GM12878 (cell line): ENCODE measurements at regions not wholly inside any gene's neighbourhood (a gene's known extent, or its start where the extent isn't known, plus 50 kb on each side); places are given as distances from the start of the nearest gene placed in this dataset.

Experiments
- ATAC-seq: fragments of 200-7000 bp; cut with Tn5 transposase; 3 replicates; pipeline ENCODE4 v1.9.1; 2020; ENCODE audit warnings: mild to moderate bottlenecking, moderate library complexity
- BruUV-seq: library from RNA; stranded (reverse); fragments of 400-500 nt; replicated peaks from 2 replicates; lab custom pipeline; 2021; lab: Mats Ljungman, UMichigan
- CTCF ChIA-PET: fragments of 300-600 bp; sonication (Branson Sonifier 250); formaldehyde crosslinking; extraction: SDS; loops from one replicate; lab custom pipeline; 2021; ENCODE audit warnings: inconsistent platforms; lab: Yijun Ruan, JAX
- POLR2A ChIA-PET: fragments of 350-600 bp; formaldehyde crosslinking; extraction: SDS; loops from one replicate; lab custom pipeline; 2021; ENCODE audit warnings: inconsistent platforms; lab: Charles Lee
- RAD21 ChIA-PET: fragments of 300-600 bp; sonication (Branson Sonifier 250); formaldehyde crosslinking; loops from one replicate; lab custom pipeline; 2023; ENCODE audit warnings: antibody characterized with exemption; ENCODE audit not compliant: unreplicated experiment; lab: Charles Lee
- SMC1A ChIA-PET: fragments of 300-600 bp; sonication (Branson Sonifier 250); formaldehyde crosslinking; loops from one replicate; lab custom pipeline; 2023; ENCODE audit not compliant: unreplicated experiment, uncharacterized antibody; lab: Charles Lee
- DNase-seq: peaks from one replicate; pipeline ENCODE4 v3.0.0-alpha.2; 2011; ENCODE audit warnings: low read depth, low spot score
- FAIRE-seq: peaks from 3 replicates; lab custom pipeline; 2011; peaks lifted over from hg19 to GRCh38; lab: Jason Lieb, UNC
- H2AFZ ChIP-seq: 2 replicates; pipeline ENCODE4 v1.6.0; 2011; ENCODE audit warnings: low read depth, low read length, control low read depth; ENCODE audit not compliant: control insufficient read depth
- H3K27ac ChIP-seq: 2 replicates; pipeline ENCODE4 v1.5.1; 2011; ENCODE audit warnings: control low read depth; ENCODE audit not compliant: control insufficient read depth, insufficient read depth
- H3K27me3 ChIP-seq, 2 experiments: replicated peaks in 1 of 2; 2 replicates each; pipeline versions ENCODE4 v1.6.0 to v1.6.1; 2011; ENCODE audit warnings: low read length in 1 of 2; ENCODE audit not compliant: control insufficient read depth in 2 of 2, insufficient read depth in 2 of 2
- H3K36me3 ChIP-seq, 2 experiments: 2 replicates each; pipeline ENCODE4 v1.5.1; 2011; ENCODE audit warnings: low read length in 1 of 2; ENCODE audit not compliant: control insufficient read depth in 2 of 2, insufficient read depth in 2 of 2
- H3K4me1 ChIP-seq: 2 replicates; pipeline ENCODE4 v1.6.1; 2011; ENCODE audit warnings: mild to moderate bottlenecking, low read length, moderate library complexity, mixed read lengths; ENCODE audit not compliant: control insufficient read depth, insufficient read depth
- H3K4me2 ChIP-seq: 2 replicates; pipeline ENCODE4 v1.6.0; 2011; ENCODE audit warnings: control low read depth; ENCODE audit not compliant: control insufficient read depth, insufficient read depth
- H3K4me3 ChIP-seq: fragments of 200-600 bp; sonication (generic); 2 replicates; pipeline ENCODE4 v1.5.1; 2016
- H3K79me2 ChIP-seq: 2 replicates; pipeline ENCODE4 v1.6.0; 2011; ENCODE audit warnings: low read length; ENCODE audit not compliant: control insufficient read depth, insufficient read depth
- H3K9ac ChIP-seq: 2 replicates; pipeline ENCODE4 v1.8.0; 2011; ENCODE audit warnings: low read length, control low read depth, mixed read lengths; ENCODE audit not compliant: control insufficient read depth, insufficient read depth
- H3K9me3 ChIP-seq: replicated peaks from 3 replicates; pipeline ENCODE4 v1.5.1; 2011; ENCODE audit warnings: mild to moderate bottlenecking, low read length; ENCODE audit not compliant: control insufficient read depth, insufficient read depth
- H4K20me1 ChIP-seq: 2 replicates; pipeline ENCODE4 v1.6.0; 2011; ENCODE audit not compliant: control insufficient read depth, insufficient read depth
- BRCA1 ChIP-seq: IDR thresholded peaks from 2 replicates; pipeline ENCODE4 v1.6.1; 2011; ENCODE audit warnings: low read depth, low read length, improper control_type of control experiment
- CBX3 ChIP-seq: fragments of 200-600 bp; sonication (generic); IDR thresholded peaks from 2 replicates; pipeline ENCODE4 v1.6.1; 2016; ENCODE audit warnings: low read depth, borderline replicate concordance
- CBX5 ChIP-seq: sonication (generic); IDR thresholded peaks from 2 replicates; pipeline ENCODE4 v1.6.1; 2016; ENCODE audit warnings: low read depth, moderate library complexity, mild to moderate bottlenecking, inconsistent platforms
- CHD2 ChIP-seq: IDR thresholded peaks from 2 replicates; pipeline ENCODE4 v1.6.1; 2011; ENCODE audit warnings: low read depth, low read length, improper control_type of control experiment, borderline replicate concordance
- FOXK2 ChIP-seq: fragments of 450-650 bp; IDR thresholded peaks from 2 replicates; pipeline ENCODE4 v1.6.1; 2017; ENCODE audit warnings: mild to moderate bottlenecking, moderate library complexity
- KAT2A ChIP-seq: conservative IDR thresholded peaks from 2 replicates; pipeline ENCODE4 v1.6.1; 2011; ENCODE audit warnings: low read depth, low read length; ENCODE audit not compliant: control insufficient read depth
- MEF2B ChIP-seq: fragments of 450-650 bp; IDR thresholded peaks from 2 replicates; pipeline ENCODE4 v1.6.1; 2018; ENCODE audit warnings: mild to moderate bottlenecking, moderate library complexity; ENCODE audit not compliant: partially characterized antibody, poor library complexity, severe bottlenecking
- NFIC ChIP-seq: IDR thresholded peaks from 2 replicates; pipeline ENCODE4 v1.6.1; 2012; ENCODE audit warnings: low read depth, mild to moderate bottlenecking, inconsistent platforms, low read length, moderate library complexity
- NFXL1 ChIP-seq: fragments of 450-650 bp; IDR thresholded peaks from 2 replicates; pipeline ENCODE4 v1.6.1; 2017; ENCODE audit warnings: antibody characterized with exemption, mild to moderate bottlenecking, borderline replicate concordance
- POLR2A ChIP-seq: IDR thresholded peaks from 2 replicates; pipeline ENCODE4 v1.6.1; 2011; ENCODE audit warnings: low read depth, mild to moderate bottlenecking, low read length
- RCOR1 ChIP-seq: conservative IDR thresholded peaks from 2 replicates; pipeline ENCODE4 v1.6.1; 2012; ENCODE audit warnings: low read depth, low read length, improper control_type of control experiment
- SIX5 ChIP-seq: IDR thresholded peaks from 2 replicates; pipeline ENCODE4 v1.6.1; 2011; ENCODE audit warnings: mild to moderate bottlenecking, low read depth, low read length, moderate library complexity; ENCODE audit not compliant: severe bottlenecking
- in situ Hi-C: fragments of 300-500 bp; cut with MboI; formaldehyde crosslinking; loops from 9 replicates; pipeline ENCODE4 v1.14.3; 2018; ENCODE audit warnings: mixed read lengths
- intact Hi-C: fragments of 100-400 bp; cut with micrococcal nuclease; formaldehyde crosslinking; loops from one replicate; pipeline ENCODE4 v1.14.2; 2022; ENCODE audit not compliant: unreplicated experiment
- TF ChIP-seq, protein P1 (sequence below): fragments of 150-350 bp; IDR thresholded peaks from 2 replicates; pipeline ENCODE4 v1.6.1; 2016; ENCODE audit warnings: low read depth, low read length
- TF ChIP-seq, protein P2 (sequence below): IDR thresholded peaks from 2 replicates; pipeline ENCODE4 v1.6.1; 2012; ENCODE audit warnings: mild to moderate bottlenecking, low read depth, low read length
- TF ChIP-seq, protein P3 (sequence below): fragments of 450-650 bp; IDR thresholded peaks from 2 replicates; pipeline ENCODE4 v1.6.1; 2017; ENCODE audit warnings: mild to moderate bottlenecking, moderate library complexity

DNA sequence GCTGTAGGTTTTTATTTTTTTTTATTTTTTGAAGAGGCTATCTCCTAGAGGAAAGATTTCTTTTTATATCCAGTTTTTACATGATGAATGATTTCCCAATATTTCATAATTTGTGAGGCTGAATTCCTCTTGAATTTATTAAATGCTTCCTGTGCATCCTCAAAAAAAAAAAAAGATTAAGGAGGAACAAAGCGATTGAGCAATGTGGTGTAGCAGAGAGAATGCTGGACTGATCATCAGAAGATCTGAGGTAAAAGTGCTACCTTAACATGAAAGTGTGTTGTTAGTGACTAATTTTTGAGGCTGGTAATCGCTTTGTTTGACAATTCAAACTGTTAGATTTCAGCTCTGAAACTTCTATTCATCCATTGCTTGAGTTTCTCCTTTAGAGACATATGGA lies 125.1 kb downstream of the ESM1 start (continued):
- TF ChIP-seq, protein P1, sequence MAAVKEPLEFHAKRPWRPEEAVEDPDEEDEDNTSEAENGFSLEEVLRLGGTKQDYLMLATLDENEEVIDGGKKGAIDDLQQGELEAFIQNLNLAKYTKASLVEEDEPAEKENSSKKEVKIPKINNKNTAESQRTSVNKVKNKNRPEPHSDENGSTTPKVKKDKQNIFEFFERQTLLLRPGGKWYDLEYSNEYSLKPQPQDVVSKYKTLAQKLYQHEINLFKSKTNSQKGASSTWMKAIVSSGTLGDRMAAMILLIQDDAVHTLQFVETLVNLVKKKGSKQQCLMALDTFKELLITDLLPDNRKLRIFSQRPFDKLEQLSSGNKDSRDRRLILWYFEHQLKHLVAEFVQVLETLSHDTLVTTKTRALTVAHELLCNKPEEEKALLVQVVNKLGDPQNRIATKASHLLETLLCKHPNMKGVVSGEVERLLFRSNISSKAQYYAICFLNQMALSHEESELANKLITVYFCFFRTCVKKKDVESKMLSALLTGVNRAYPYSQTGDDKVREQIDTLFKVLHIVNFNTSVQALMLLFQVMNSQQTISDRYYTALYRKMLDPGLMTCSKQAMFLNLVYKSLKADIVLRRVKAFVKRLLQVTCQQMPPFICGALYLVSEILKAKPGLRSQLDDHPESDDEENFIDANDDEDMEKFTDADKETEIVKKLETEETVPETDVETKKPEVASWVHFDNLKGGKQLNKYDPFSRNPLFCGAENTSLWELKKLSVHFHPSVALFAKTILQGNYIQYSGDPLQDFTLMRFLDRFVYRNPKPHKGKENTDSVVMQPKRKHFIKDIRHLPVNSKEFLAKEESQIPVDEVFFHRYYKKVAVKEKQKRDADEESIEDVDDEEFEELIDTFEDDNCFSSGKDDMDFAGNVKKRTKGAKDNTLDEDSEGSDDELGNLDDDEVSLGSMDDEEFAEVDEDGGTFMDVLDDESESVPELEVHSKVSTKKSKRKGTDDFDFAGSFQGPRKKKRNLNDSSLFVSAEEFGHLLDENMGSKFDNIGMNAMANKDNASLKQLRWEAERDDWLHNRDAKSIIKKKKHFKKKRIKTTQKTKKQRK = no peak
- TF ChIP-seq NFXL1 (no peak), CHD2 (no peak), CBX5 (no peak), RCOR1 (no peak), SIX5 (no peak), CBX3 (no peak), MEF2B (no peak), FOXK2 (no peak), KAT2A (no peak), POLR2A (no peak), NFIC (no peak)

GRCh38 chr5:54859316-54859715 lies 126.1 kb downstream of the ESM1 start:
- H3K36me3 ChIP-seq = no peaks in the 10 kb centered on the region
- no peak overlapping the region for H3K9ac ChIP-seq
- RAD21 ChIA-PET = no interaction called here
- H2AFZ ChIP-seq = no peak overlapping the region
- SMC1A ChIA-PET = interaction anchor here (0.7 kb wide), 1 partner anchor 9 kb away, joined by 3 read pairs; no protein-coding TSS in a partner anchor
- H3K4me3 ChIP-seq = no peak overlapping the region
- H3K9me3 ChIP-seq = peaks cover 8% of the 10 kb centered on the region; the same call in 2 of the 3 replicates
- in situ Hi-C loops (no loop called here), intact Hi-C loops (no loop called here)
- no peaks in the 10 kb centered on the region for H3K79me2 ChIP-seq
- H3K4me1 ChIP-seq = no peaks in the 10 kb centered on the region
- H3K4me2 ChIP-seq = no peak overlapping the region
- FAIRE-seq = no peak
- no peak for DNase-seq
- no peak overlapping the region for H3K27ac ChIP-seq
- peaks cover 0 to 2% of the 10 kb centered on the region in 2 experiments; a peak in 1 of 4 replicates for H3K27me3 ChIP-seq
- no TSS peak for BruUV-seq
- POLR2A ChIA-PET = no interaction called here
- CTCF ChIA-PET = no interaction called here
- ATAC-seq = no peak
- no peaks in the 10 kb centered on the region for H4K20me1 ChIP-seq
- TF ChIP-seq, protein P2, sequence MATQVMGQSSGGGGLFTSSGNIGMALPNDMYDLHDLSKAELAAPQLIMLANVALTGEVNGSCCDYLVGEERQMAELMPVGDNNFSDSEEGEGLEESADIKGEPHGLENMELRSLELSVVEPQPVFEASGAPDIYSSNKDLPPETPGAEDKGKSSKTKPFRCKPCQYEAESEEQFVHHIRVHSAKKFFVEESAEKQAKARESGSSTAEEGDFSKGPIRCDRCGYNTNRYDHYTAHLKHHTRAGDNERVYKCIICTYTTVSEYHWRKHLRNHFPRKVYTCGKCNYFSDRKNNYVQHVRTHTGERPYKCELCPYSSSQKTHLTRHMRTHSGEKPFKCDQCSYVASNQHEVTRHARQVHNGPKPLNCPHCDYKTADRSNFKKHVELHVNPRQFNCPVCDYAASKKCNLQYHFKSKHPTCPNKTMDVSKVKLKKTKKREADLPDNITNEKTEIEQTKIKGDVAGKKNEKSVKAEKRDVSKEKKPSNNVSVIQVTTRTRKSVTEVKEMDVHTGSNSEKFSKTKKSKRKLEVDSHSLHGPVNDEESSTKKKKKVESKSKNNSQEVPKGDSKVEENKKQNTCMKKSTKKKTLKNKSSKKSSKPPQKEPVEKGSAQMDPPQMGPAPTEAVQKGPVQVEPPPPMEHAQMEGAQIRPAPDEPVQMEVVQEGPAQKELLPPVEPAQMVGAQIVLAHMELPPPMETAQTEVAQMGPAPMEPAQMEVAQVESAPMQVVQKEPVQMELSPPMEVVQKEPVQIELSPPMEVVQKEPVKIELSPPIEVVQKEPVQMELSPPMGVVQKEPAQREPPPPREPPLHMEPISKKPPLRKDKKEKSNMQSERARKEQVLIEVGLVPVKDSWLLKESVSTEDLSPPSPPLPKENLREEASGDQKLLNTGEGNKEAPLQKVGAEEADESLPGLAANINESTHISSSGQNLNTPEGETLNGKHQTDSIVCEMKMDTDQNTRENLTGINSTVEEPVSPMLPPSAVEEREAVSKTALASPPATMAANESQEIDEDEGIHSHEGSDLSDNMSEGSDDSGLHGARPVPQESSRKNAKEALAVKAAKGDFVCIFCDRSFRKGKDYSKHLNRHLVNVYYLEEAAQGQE = no peak
- TF ChIP-seq, protein P3, sequence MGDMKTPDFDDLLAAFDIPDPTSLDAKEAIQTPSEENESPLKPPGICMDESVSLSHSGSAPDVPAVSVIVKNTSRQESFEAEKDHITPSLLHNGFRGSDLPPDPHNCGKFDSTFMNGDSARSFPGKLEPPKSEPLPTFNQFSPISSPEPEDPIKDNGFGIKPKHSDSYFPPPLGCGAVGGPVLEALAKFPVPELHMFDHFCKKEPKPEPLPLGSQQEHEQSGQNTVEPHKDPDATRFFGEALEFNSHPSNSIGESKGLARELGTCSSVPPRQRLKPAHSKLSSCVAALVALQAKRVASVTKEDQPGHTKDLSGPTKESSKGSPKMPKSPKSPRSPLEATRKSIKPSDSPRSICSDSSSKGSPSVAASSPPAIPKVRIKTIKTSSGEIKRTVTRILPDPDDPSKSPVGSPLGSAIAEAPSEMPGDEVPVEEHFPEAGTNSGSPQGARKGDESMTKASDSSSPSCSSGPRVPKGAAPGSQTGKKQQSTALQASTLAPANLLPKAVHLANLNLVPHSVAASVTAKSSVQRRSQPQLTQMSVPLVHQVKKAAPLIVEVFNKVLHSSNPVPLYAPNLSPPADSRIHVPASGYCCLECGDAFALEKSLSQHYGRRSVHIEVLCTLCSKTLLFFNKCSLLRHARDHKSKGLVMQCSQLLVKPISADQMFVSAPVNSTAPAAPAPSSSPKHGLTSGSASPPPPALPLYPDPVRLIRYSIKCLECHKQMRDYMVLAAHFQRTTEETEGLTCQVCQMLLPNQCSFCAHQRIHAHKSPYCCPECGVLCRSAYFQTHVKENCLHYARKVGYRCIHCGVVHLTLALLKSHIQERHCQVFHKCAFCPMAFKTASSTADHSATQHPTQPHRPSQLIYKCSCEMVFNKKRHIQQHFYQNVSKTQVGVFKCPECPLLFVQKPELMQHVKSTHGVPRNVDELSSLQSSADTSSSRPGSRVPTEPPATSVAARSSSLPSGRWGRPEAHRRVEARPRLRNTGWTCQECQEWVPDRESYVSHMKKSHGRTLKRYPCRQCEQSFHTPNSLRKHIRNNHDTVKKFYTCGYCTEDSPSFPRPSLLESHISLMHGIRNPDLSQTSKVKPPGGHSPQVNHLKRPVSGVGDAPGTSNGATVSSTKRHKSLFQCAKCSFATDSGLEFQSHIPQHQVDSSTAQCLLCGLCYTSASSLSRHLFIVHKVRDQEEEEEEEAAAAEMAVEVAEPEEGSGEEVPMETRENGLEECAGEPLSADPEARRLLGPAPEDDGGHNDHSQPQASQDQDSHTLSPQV = no peak
- TF ChIP-seq BRCA1 = no peak
